IPS-18c (cell line): ENCODE measurements at regions not wholly inside any gene's neighbourhood (a gene's known extent, or its start where the extent isn't known, plus 50 kb on each side); places are given as distances from the start of the nearest gene placed in this dataset.

Experiments
- H3K4me3 ChIP-seq: 2 replicates; pipeline ENCODE4 v1.7.0; 2013; ENCODE audit warnings: low read depth, mild to moderate bottlenecking, low read length, moderate library complexity; ENCODE audit not compliant: insufficient read depth
- H3K9me3 ChIP-seq: one replicate; pipeline ENCODE4 v1.6.1; 2013; ENCODE audit warnings: mild to moderate bottlenecking, low read length, moderate library complexity; ENCODE audit not compliant: control insufficient read depth, insufficient read depth

DNA sequence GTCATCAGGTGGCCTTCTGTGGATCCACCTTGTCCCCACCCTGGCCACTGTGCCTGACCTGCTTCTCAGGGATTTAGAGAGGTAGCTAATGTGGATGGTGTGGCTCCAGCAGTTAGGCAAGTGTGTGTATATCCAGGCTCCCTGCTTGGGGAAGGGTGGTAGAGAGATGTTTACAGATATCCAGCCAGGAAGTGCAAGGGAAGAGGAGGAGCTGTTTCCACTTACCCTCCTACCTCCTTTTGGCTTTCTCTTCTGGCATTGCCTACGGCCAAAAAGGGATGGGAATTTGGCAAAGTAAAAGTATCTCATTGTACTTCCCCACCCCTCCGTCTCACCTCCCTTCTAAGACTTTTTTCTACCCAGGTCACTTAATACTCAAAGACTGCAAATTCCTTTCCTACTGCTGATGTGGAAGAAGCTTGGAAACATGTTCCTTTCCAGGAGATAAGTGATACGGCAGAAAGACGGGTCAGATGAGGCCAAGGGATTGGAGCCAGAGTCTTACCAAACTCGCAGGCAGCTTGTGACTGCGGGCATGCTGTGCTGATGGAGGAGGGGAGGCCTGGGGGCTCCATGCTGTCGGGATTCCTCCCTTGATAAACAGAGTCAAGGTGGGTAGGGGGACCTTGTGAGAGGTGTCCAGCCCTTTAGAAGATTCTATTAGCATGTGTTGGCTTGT, 253.4 kb downstream of the PRL start:
- H3K4me3 ChIP-seq: no peak overlapping the region

DNA sequence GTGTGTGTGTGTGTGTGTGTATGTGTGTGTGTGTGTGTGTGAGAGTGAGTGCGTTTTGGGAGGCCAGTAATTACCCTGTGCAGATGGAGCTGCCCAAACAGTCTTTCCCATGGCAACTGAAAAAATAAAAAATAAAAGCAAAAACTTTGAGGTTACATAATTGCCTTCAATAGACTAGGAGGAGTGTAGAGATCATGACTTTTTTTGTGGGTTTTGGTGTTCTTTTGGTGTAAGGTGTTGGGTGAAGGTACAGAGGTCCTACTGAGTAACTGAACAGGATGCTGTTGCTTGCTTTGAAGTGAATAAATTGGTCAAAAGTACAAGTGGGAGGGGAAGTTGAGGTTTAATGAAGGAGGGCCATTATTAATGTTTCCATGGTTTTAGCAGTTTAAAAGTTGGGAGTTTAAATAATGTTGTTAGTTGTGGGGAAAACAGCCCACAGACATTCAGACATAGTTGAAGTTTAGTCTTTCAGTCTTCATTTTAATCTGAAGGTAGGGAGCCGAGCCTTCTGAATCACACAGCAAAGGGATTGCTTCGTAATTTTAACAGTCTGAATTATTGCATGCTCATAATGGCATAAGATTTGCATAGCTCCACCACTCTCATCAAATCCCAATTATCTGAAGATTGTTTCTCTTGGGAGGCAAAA, 251.4 kb downstream of the PRL start:
- no peak overlapping the region for H3K4me3 ChIP-seq

More for the DNA sequence above, 253.4 kb downstream of the PRL start:
- no peaks in the 10 kb centered on the region for H3K9me3 ChIP-seq

GRCh38 chr6:22049002-22049401, 247.8 kb downstream of the PRL start:
- no peaks in the 10 kb centered on the region for H3K9me3 ChIP-seq
- H3K4me3 ChIP-seq: no peak overlapping the region

More for the DNA sequence above, 251.4 kb downstream of the PRL start:
- H3K9me3 ChIP-seq: no peaks in the 10 kb centered on the region

DNA sequence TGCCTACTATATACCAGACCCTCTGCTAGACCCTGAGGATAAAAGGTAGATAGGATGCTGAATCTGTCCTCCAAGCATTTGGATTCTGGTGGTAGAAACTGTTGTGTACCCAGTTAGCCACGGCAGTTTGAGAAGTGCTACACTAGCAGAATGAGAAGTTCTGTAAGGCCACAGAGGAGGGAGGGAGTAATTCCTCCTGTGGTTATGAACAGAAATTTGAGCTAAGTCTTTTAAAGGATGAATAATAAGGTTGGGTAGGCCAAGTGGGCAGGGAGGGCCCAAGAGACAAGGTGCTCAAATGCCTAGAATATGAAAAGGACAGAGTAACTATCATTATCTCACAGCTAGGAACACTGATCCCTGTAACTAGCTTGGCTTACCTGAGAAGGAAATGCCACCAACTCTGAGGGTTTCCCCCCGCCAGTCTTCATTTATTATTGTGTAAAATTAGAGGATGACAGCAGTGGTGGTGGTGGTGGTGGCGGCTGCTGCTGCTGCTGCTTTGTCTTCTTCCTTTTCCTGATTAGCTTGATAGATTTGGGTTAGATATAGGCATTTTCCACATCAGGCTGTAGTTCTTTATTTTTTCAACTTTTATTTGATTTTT, 243.3 kb downstream of the PRL start:
- H3K4me3 ChIP-seq: no peak overlapping the region
- H3K9me3 ChIP-seq: peaks cover 2% of the 10 kb centered on the region

GRCh38 chr6:22056398-22056797, 240.4 kb downstream of the PRL start:
- H3K4me3 ChIP-seq: no peak overlapping the region

DNA sequence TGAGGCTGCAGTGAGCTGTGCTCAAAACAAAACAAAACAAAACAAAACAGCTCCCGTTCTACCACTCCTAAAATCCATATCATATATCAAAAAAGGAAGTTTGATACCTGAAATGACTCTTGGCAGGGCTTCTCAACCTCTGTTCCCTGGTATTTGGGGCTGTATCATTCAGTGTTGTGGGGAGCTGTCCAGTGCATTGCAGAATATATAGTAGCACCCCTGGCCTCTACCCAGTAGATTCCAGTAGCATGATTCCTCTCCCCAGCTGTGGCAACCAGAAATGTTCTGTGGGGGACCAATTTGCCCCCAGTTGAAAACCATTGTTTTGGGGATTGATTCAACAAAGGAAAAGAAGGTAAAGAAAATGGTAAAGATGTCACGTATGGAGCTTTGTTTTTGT, 238.9 kb downstream of the PRL start:
- no peak overlapping the region for H3K4me3 ChIP-seq
- H3K9me3 ChIP-seq: peaks cover 2% of the 10 kb centered on the region

More at GRCh38 chr6:22056398-22056797, 240.4 kb downstream of the PRL start:
- peaks cover 2% of the 10 kb centered on the region for H3K9me3 ChIP-seq

DNA sequence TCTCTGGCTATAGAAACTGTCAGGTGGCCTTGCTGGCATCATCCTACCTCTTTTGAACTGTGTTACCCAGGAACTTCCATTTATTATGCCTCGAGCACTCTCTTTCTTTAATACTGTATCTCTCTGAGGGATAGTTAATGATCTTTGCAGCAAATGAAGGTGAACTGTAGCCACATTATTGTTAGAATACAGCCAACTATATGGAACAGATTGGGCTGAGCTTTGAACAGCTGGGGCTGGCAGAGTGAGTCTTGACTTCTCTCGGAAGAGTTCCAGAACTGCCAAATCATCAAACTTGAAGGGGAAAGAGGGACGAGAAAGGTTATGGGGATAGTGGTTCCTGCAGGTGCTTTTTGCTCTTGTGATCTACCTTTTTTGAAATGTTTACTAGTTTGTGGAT, 237.7 kb downstream of the PRL start:
- Histone ChIP-seq H3K9me3 (peaks cover 2% of the 10 kb centered on the region), H3K4me3 (no peak overlapping the region)

DNA sequence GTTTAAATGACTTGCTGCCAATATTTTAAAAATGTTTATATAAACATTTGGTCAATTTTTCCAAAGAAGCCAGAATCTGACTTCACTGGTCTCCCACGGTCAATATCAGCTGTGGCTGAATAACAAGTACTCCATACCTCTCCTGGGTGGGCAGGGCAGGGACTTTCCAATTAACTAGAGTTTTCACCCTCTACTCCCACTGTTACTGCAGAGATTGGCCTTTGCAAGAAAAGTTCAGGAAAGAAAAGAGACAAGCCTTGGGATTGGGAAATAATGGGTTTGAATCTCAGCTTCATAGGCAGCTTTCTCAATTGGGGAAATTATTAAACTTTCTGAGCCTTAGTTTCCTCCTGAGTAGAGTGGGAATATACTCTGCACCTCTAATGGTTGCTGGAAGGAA, 236.9 kb downstream of the PRL start:
- no peak overlapping the region for H3K4me3 ChIP-seq
- peaks cover 2% of the 10 kb centered on the region for H3K9me3 ChIP-seq

DNA sequence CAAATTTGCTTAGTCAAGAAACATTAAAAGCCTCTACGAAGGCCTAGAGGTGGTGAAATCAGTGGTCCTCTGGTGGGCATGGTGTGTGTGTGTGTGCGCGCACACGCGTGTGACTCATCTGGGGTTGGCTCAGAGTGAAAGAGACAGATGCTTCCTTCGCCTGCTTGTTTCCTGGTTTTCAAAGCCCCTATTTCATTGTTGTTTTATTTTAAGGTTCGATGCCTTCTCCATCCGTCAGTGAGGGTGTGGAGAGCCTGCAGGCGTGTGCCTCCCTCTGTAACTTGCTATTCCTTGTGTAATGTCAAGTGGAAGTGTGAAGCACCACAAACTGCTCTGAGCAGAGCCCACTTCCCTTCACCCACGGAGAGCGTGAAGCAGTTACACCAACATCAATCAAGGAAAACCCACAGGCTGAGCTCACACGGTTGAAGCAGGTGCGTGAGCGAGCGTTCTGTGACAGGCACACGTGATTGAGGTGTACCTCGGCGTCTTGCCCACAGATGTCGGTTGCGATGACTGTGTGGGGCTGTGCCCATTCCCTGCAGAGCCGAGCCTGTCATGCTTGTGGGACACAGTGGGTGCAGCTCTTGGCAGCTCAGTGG, 233.9 kb downstream of the PRL start:
- no peaks in the 10 kb centered on the region for H3K9me3 ChIP-seq
- no peak overlapping the region for H3K4me3 ChIP-seq

DNA sequence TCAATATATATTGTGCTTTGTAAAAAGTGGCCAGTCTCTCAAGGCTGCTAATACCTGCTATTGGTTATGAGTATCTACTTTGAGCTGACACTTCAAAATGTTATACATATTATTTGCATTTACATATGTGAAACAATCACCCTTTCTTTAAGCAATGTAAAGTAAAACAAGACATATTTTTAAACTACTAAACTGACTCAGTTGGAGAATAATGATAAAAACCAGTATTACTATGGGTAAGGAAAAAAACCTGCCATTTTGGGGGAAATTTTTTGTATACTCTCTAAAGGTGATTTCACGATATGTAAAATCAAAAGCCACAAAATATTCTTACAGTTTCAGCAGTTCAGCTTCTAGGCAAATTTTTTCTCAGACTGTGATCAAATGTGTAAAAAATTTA, 232.3 kb downstream of the PRL start:
- no peak overlapping the region for H3K4me3 ChIP-seq
- no peaks in the 10 kb centered on the region for H3K9me3 ChIP-seq

DNA sequence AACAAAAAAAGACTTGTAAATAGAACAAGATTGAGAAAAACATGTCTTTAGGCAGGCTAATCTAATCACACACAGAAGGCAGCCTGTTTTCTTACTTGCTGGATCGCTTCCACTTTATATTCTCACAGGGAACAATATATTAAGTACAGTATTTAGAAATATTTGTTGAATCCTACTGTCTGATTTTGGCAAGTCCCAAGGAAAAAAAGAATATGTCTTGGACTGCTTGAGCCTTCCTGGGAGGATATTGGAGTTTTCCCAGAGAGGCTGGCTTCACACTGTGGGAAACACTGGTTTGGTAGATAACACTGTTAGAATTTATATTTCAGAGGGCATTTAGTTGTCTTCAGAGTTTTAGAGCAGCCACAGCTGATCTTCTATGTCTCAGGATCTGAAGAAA, 229.7 kb downstream of the PRL start:
- Histone ChIP-seq H3K4me3 (no peak overlapping the region), H3K9me3 (no peaks in the 10 kb centered on the region)

DNA sequence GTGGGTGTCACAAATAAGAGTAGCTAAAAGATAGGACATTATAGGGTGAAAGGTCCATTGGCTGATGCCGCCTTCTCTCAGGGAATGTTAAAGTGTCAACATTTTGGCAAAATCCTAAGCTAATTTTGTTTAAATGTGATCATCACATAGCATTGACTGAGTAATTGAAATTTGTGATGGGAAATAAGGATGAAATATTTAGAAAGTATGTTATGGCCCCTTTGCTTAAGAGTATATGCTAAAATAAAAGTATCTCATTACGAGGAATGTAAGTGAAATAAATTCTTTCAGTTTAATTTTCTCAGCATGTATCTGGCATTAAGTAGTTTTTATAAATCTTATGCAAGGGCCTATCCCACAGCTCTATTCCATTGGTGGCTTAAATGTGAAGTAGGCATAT, 229.2 kb downstream of the PRL start:
- Histone ChIP-seq H3K9me3 (no peaks in the 10 kb centered on the region), H3K4me3 (no peak overlapping the region)

- H3K4me3 ChIP-seq: no peak overlapping the region
- no peaks in the 10 kb centered on the region for H3K9me3 ChIP-seq
Measured at GRCh38 chr6:22068561-22069305, 228.1 kb downstream of the PRL start.

GRCh38 chr6:22069306-22069800, 227.5 kb downstream of the PRL start:
- H3K9me3 ChIP-seq: no peaks in the 10 kb centered on the region

GRCh38 chr6:22071270-22072041, 225.4 kb downstream of the PRL start:
- Histone ChIP-seq H3K9me3 (no peaks in the 10 kb centered on the region), H3K4me3 (no peak overlapping the region)

More at GRCh38 chr6:22069306-22069800, 227.5 kb downstream of the PRL start:
- no peak overlapping the region for H3K4me3 ChIP-seq

DNA sequence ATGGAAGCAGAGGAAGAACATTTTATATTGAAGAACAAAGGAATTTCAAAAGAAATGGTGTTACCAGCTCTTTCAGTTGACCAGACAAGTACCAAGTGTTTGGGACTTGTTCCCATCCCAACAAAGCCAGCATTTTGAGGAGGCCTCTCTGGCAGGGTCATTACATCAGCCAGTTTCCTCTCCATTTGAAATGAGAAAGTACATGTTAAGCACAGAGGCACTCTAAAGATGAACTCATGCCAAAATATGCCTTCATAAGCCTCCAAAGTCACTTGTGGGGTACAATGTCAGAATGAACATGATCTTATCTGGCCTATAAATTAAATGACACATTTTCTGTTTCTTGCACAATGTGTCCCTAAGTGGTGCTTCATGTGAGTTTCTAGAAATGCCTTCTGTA, 223.9 kb downstream of the PRL start:
- Histone ChIP-seq H3K4me3 (no peak overlapping the region), H3K9me3 (no peaks in the 10 kb centered on the region)
